ENCODE measurements at regions not wholly inside any gene's neighbourhood (a gene's known extent, or its start where the extent isn't known, plus 50 kb on each side); places are given as distances from the start of the nearest gene placed in this dataset.

DNA sequence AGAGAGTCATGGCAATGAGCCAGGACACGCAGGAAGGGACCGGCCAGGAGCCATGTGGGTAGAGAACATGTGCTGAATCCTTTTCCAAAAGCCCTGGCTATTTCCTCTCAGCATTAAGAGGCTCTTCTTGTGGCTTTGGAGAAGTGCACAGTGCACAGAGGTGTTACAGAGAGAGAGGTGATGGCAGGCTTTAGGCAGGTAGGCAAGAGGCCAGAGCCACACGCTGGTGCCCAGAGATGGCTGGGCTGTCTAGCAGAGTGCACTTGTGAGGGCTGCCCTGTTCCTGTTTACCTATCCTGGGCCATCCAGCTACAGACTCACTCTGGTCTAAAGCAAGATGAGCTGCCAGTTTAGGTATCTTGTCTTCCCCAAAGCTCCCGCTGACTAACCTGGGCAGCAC, 402.6 kb downstream of the OCA2 start:
- TF ChIP-seq ATF1 (CRISPR knock-in tag; IDR thresholded peaks at IDR 0.05) = no peak
- TF ChIP-seq ZNF232 (CRISPR knock-in tag; IDR thresholded peaks at IDR 0.05) = no peak
- no peak for TF ChIP-seq ZNF138 (CRISPR knock-in tag; conservative IDR thresholded peaks at IDR 0.05)
- no peak for TF ChIP-seq NFYB (CRISPR knock-in tag; conservative IDR thresholded peaks at IDR 0.05; ENCODE audit: low read depth)
- TF ChIP-seq FOXJ3 (CRISPR knock-in tag; IDR thresholded peaks at IDR 0.05; ENCODE audit: borderline replicate concordance) = no peak
- TF ChIP-seq CBFB (CRISPR knock-in tag; IDR thresholded peaks at IDR 0.05; ENCODE audit: low read depth) = no peak
- TF ChIP-seq, protein P1, sequence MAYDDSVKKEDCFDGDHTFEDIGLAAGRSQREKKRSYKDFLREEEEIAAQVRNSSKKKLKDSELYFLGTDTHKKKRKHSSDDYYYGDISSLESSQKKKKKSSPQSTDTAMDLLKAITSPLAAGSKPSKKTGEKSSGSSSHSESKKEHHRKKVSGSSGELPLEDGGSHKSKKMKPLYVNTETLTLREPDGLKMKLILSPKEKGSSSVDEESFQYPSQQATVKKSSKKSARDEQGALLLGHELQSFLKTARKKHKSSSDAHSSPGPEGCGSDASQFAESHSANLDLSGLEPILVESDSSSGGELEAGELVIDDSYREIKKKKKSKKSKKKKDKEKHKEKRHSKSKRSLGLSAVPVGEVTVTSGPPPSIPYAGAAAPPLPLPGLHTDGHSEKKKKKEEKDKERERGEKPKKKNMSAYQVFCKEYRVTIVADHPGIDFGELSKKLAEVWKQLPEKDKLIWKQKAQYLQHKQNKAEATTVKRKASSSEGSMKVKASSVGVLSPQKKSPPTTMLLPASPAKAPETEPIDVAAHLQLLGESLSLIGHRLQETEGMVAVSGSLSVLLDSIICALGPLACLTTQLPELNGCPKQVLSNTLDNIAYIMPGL (CRISPR knock-in tag; IDR thresholded peaks at IDR 0.05) = no peak
- no peak for TF ChIP-seq ZNF219 (CRISPR knock-in tag; IDR thresholded peaks at IDR 0.05; ENCODE audit: borderline replicate concordance)
- no peak for TF ChIP-seq TCF7 (CRISPR knock-in tag; IDR thresholded peaks at IDR 0.05; ENCODE audit: low read depth)
- TF ChIP-seq, protein P2, sequence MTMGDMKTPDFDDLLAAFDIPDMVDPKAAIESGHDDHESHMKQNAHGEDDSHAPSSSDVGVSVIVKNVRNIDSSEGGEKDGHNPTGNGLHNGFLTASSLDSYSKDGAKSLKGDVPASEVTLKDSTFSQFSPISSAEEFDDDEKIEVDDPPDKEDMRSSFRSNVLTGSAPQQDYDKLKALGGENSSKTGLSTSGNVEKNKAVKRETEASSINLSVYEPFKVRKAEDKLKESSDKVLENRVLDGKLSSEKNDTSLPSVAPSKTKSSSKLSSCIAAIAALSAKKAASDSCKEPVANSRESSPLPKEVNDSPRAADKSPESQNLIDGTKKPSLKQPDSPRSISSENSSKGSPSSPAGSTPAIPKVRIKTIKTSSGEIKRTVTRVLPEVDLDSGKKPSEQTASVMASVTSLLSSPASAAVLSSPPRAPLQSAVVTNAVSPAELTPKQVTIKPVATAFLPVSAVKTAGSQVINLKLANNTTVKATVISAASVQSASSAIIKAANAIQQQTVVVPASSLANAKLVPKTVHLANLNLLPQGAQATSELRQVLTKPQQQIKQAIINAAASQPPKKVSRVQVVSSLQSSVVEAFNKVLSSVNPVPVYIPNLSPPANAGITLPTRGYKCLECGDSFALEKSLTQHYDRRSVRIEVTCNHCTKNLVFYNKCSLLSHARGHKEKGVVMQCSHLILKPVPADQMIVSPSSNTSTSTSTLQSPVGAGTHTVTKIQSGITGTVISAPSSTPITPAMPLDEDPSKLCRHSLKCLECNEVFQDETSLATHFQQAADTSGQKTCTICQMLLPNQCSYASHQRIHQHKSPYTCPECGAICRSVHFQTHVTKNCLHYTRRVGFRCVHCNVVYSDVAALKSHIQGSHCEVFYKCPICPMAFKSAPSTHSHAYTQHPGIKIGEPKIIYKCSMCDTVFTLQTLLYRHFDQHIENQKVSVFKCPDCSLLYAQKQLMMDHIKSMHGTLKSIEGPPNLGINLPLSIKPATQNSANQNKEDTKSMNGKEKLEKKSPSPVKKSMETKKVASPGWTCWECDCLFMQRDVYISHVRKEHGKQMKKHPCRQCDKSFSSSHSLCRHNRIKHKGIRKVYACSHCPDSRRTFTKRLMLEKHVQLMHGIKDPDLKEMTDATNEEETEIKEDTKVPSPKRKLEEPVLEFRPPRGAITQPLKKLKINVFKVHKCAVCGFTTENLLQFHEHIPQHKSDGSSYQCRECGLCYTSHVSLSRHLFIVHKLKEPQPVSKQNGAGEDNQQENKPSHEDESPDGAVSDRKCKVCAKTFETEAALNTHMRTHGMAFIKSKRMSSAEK (CRISPR knock-in tag; IDR thresholded peaks at IDR 0.05; ENCODE audit: borderline replicate concordance) = no peak
- no peak for TF ChIP-seq JUN (CRISPR knock-in tag; IDR thresholded peaks at IDR 0.05)
- TF ChIP-seq, protein P3, sequence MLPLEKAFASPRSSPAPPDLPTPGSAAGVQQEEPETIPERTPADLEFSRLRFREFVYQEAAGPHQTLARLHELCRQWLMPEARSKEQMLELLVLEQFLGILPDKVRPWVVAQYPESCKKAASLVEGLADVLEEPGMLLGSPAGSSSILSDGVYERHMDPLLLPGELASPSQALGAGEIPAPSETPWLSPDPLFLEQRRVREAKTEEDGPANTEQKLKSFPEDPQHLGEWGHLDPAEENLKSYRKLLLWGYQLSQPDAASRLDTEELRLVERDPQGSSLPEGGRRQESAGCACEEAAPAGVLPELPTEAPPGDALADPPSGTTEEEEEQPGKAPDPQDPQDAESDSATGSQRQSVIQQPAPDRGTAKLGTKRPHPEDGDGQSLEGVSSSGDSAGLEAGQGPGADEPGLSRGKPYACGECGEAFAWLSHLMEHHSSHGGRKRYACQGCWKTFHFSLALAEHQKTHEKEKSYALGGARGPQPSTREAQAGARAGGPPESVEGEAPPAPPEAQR (CRISPR knock-in tag; IDR thresholded peaks at IDR 0.05) = no peak
- no peak for TF ChIP-seq TEAD4 (CRISPR knock-in tag; IDR thresholded peaks at IDR 0.05)
- TF ChIP-seq CREM (CRISPR knock-in tag; IDR thresholded peaks at IDR 0.05) = no peak
- no peaks in the 10 kb centered on the region for H3K4me1 Mint-ChIP-seq
- ATAC-seq (no peak), DNase-seq (ENCODE audit: low spot score) (no peak)
- H3K27me3 Mint-ChIP-seq (ENCODE audit: low read depth) = no peaks in the 10 kb centered on the region
- no peaks in the 10 kb centered on the region; the same call in 1 of the 2 replicates for H3K36me3 Mint-ChIP-seq
- no peak overlapping the region for H3K27ac Mint-ChIP-seq
- ChIA-PET CTCF (no interaction called here), POLR2A (no interaction called here)
- no peak overlapping the region for H3K4me3 Mint-ChIP-seq
- peaks cover 5% of the 10 kb centered on the region; the same call in 1 of the 2 replicates for H3K9me3 Mint-ChIP-seq

DNA sequence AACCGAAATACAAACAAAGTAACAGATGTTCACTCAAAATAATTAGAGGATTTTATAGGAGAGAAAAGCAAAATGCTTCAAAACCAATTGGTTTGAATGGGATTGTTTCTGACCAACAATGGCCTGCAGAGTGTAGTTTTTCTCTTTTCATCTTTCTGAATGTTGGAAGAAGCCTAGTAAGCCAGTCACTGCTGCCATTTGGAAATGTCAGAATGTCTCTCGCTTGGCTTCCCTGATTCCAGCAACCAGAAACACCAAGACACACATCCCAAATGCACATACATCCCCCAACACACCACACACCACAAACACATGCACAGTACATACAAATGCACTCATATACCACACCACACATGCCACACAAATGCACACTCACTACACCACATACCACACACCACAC, 403.4 kb downstream of the OCA2 start:
- no peak for ATAC-seq
- H3K27me3 Mint-ChIP-seq (ENCODE audit: low read depth) = no peaks in the 10 kb centered on the region
- DNase-seq (ENCODE audit: low spot score) = no peak
- ChIA-PET POLR2A (no interaction called here), CTCF (interaction anchor here (1.6 kb wide), 1 partner anchor 14 kb away, joined by 13 read pairs; no protein-coding TSS in a partner anchor)
- H3K27ac Mint-ChIP-seq = no peak overlapping the region
- peaks cover 5% of the 10 kb centered on the region; the same call in 1 of the 2 replicates for H3K9me3 Mint-ChIP-seq
- H3K36me3 Mint-ChIP-seq = no peaks in the 10 kb centered on the region; the same call in 1 of the 2 replicates
- H3K4me3 Mint-ChIP-seq = no peak overlapping the region
- no peaks in the 10 kb centered on the region for H3K4me1 Mint-ChIP-seq
- no peak for TF ChIP-seq ELF4 (CRISPR knock-in tag; IDR thresholded peaks at IDR 0.05; ENCODE audit: low read depth)
- TF ChIP-seq, protein P4, sequence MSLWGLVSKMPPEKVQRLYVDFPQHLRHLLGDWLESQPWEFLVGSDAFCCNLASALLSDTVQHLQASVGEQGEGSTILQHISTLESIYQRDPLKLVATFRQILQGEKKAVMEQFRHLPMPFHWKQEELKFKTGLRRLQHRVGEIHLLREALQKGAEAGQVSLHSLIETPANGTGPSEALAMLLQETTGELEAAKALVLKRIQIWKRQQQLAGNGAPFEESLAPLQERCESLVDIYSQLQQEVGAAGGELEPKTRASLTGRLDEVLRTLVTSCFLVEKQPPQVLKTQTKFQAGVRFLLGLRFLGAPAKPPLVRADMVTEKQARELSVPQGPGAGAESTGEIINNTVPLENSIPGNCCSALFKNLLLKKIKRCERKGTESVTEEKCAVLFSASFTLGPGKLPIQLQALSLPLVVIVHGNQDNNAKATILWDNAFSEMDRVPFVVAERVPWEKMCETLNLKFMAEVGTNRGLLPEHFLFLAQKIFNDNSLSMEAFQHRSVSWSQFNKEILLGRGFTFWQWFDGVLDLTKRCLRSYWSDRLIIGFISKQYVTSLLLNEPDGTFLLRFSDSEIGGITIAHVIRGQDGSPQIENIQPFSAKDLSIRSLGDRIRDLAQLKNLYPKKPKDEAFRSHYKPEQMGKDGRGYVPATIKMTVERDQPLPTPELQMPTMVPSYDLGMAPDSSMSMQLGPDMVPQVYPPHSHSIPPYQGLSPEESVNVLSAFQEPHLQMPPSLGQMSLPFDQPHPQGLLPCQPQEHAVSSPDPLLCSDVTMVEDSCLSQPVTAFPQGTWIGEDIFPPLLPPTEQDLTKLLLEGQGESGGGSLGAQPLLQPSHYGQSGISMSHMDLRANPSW (CRISPR knock-in tag; conservative IDR thresholded peaks at IDR 0.05; ENCODE audit: low read depth) = no peak
- no peak for TF ChIP-seq TP53 (CRISPR knock-in tag; IDR thresholded peaks at IDR 0.05)
- TF ChIP-seq GTF2I (CRISPR knock-in tag; conservative IDR thresholded peaks at IDR 0.05) = no peak
- TF ChIP-seq SMAD3 (CRISPR knock-in tag; IDR thresholded peaks at IDR 0.05; ENCODE audit: borderline replicate concordance) = no peak
- no peak for TF ChIP-seq ZNF121 (CRISPR knock-in tag; IDR thresholded peaks at IDR 0.05)
- TF ChIP-seq RORB (CRISPR knock-in tag; IDR thresholded peaks at IDR 0.05) = no peak
- TF ChIP-seq, protein P5, sequence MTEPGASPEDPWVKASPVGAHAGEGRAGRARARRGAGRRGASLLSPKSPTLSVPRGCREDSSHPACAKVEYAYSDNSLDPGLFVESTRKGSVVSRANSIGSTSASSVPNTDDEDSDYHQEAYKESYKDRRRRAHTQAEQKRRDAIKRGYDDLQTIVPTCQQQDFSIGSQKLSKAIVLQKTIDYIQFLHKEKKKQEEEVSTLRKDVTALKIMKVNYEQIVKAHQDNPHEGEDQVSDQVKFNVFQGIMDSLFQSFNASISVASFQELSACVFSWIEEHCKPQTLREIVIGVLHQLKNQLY (CRISPR knock-in tag; IDR thresholded peaks at IDR 0.05) = no peak
- TF ChIP-seq, protein P6, sequence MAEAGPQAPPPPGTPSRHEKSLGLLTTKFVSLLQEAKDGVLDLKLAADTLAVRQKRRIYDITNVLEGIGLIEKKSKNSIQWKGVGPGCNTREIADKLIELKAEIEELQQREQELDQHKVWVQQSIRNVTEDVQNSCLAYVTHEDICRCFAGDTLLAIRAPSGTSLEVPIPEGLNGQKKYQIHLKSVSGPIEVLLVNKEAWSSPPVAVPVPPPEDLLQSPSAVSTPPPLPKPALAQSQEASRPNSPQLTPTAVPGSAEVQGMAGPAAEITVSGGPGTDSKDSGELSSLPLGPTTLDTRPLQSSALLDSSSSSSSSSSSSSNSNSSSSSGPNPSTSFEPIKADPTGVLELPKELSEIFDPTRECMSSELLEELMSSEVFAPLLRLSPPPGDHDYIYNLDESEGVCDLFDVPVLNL (CRISPR knock-in tag; IDR thresholded peaks at IDR 0.05; ENCODE audit: borderline replicate concordance, low read depth) = no peak
- TF ChIP-seq, protein P7, sequence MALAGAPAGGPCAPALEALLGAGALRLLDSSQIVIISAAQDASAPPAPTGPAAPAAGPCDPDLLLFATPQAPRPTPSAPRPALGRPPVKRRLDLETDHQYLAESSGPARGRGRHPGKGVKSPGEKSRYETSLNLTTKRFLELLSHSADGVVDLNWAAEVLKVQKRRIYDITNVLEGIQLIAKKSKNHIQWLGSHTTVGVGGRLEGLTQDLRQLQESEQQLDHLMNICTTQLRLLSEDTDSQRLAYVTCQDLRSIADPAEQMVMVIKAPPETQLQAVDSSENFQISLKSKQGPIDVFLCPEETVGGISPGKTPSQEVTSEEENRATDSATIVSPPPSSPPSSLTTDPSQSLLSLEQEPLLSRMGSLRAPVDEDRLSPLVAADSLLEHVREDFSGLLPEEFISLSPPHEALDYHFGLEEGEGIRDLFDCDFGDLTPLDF (CRISPR knock-in tag; IDR thresholded peaks at IDR 0.05) = no peak
- no peak for TF ChIP-seq CREM (CRISPR knock-in tag; IDR thresholded peaks at IDR 0.05)

Measured in WTC11 (cell line).